HepG2 (cell line): ENCODE measurements at regions not wholly inside any gene's neighbourhood (a gene's known extent, or its start where the extent isn't known, plus 50 kb on each side); places are given as distances from the start of the nearest gene placed in this dataset.
"Not testable (repeated sequence)": the region's sequence is repeated elsewhere in the genome, so short reads cannot be mapped to it uniquely, and the experiment has no call there.

Experiments used
- CSRNP1 ChIP-seq: sonication (generic); formaldehyde crosslinking; IDR thresholded peaks from 2 replicates; pipeline ENCODE4 v1.8.1; 2023; ENCODE audit warnings: mild to moderate bottlenecking, missing genetic modification reagents
- ZNF274 ChIP-seq: sonication (generic); formaldehyde crosslinking; IDR thresholded peaks from 2 replicates; pipeline ENCODE4 v1.5.1; 2020; ENCODE audit warnings: mild to moderate bottlenecking, missing genetic modification reagents

GRCh38 chr9:89689321-89689720 is 84.5 kb downstream of the GADD45G start:
- TF ChIP-seq CSRNP1 (CRISPR knock-in tag); ZNF274: not testable (repeated sequence)
